Mammary epithelial cell (primary cell): ENCODE measurements at regions not wholly inside any gene's neighbourhood (a gene's known extent, or its start where the extent isn't known, plus 50 kb on each side); places are given as distances from the start of the nearest gene placed in this dataset.

Experiments used
- CTCF ChIP-seq, 2 donors: IDR thresholded peaks in 1 of 2; conservative IDR thresholded peaks in 1 of 2; 2 replicates each; pipeline ENCODE4 v1.5.1; 2011 to 2012; ENCODE audit warnings: inconsistent platforms in 2 of 2, low read length in 2 of 2, mild to moderate bottlenecking in 2 of 2, control low read depth in 1 of 2, low read depth in 1 of 2; ENCODE audit not compliant: insufficient read depth in 1 of 2; ENCODE audit errors: extremely low read depth in 1 of 2
- EZH2 ChIP-seq: IDR thresholded peaks from 2 replicates; pipeline ENCODE4 v1.6.1; 2012; ENCODE audit warnings: low read length, inconsistent platforms, borderline replicate concordance

- no peak for TF ChIP-seq CTCF (conservative IDR thresholded peaks at IDR 0.05 in 1 of 2, IDR thresholded peaks at IDR 0.05 in 1 of 2; ENCODE audit: extremely low read depth in 1 of 2, insufficient read depth in 1 of 2, low read depth in 1 of 2, low read length in 2 of 2)
- TF ChIP-seq EZH2: no peak
Measured at GRCh38 chr16:72635694-72636093, 412.2 kb downstream of the ZFHX3 start.
